HG02678 (cell line): ENCODE measurements at regions not wholly inside any gene's neighbourhood (a gene's known extent, or its start where the extent isn't known, plus 50 kb on each side); places are given as distances from the start of the nearest gene placed in this dataset.
"Not testable (repeated sequence)": the region's sequence is repeated elsewhere in the genome, so short reads cannot be mapped to it uniquely, and the experiment has no call there.

Experiments
- ATAC-seq: cut with Tn5 transposase; IDR thresholded peaks from one replicate; pipeline ENCODE4 v1.9.1; 2021; ENCODE audit warnings: mild to moderate bottlenecking, moderate library complexity; ENCODE audit not compliant: unreplicated experiment

DNA sequence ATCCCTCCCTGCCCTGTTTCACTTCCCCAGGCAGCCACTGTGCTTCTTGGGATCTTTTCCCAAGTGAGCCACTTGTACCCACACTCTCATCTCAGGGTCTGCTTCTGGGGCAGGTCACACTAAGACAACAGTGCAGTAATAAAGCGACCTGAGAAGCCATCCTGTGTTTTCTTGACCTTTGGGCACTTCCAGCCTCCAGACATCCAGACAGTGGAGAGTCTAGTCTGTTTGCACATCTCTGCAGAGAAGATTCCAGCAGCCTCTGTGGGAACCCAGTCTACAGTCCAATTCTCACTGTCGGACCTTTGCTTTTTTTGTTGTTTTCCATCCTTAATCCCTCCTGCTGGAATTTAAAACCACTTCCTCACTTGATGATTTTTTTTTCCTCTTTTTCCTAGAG lies 50.3 kb upstream of the ATP6AP2 start:
- ATAC-seq, result no peak

- no peak for ATAC-seq
These were observed 53.2 kb upstream of the ATP6AP2 start for GRCh38 chrX:40527543-40527942.

GRCh38 chrX:40526412-40526811 lies 54.4 kb upstream of the ATP6AP2 start:
- ATAC-seq, result no peak

- ATAC-seq, result not testable (repeated sequence)
These were observed 54.9 kb upstream of the ATP6AP2 start for GRCh38 chrX:40525901-40526300.

GRCh38 chrX:40524423-40524822 lies 56.3 kb upstream of the ATP6AP2 start:
- no peak for ATAC-seq

DNA sequence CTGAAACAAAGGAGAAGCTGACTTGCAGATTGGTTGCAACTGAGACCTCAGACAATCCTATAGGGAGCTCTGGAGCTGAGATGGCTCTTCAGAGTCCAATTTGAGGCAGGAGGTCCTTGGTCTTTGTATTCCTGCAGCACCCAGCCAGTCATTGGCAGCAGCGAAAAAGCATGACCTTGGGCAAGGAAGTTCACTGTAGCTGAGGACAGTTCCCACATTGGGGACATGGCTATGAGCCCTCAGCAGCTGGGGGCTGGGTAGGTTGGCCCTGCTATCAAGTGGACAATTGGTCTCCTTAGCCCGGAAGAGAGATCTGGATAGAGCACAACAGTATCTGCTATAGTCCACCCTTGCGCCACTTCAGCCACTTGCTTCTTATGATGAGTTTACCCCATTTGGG lies 56.9 kb upstream of the ATP6AP2 start:
- no peak for ATAC-seq

GRCh38 chrX:40521868-40522450 lies 58.8 kb upstream of the ATP6AP2 start:
- no peak for ATAC-seq

DNA sequence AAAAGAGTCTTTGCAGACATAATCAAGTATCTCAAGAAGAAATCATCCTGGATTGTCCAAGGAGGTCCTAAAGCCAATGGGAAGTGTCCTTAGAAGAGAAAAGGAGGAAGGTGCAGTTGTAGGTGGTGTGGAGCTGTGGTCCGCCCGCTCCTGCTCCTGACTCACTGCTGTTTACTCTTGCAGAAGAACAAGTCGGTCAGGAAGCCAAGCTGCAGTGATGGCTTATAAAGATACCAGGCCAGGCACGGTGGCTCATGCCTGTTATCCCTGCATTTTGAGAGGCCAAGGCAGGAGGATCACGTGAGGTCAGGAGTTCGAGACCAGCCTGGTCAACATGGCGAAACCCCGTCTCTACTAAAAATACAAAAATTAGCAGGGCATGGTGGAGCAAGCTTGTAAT lies 66.4 kb upstream of the ATP6AP2 start:
- no peak for ATAC-seq

- ATAC-seq, result no peak
These were observed 66.9 kb upstream of the ATP6AP2 start for GRCh38 chrX:40513835-40514234.

GRCh38 chrX:40513012-40513411 lies 67.8 kb upstream of the ATP6AP2 start:
- ATAC-seq, result no peak

- ATAC-seq, result no peak
These were observed 69.5 kb upstream of the ATP6AP2 start for GRCh38 chrX:40511258-40511657.

DNA sequence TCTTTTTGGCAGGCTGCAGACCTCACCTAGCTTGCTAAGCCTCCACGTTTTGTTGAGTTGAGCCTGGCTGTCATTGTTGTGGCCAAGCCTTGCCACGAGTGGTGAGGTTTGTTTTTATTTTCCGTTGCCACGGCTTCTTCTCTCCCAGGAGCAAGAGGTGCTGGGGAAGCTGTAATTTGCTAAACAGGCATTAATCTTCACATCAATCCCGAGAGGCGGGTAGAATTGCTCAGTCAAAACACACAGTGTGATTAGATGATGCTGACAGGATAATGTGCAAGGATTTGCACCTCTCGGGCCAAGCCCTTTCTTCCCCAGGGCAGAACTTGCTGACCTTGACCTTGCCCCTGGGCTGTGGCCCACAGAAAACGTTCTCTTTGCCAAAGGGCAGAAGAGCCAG lies 72.2 kb upstream of the ATP6AP2 start:
- no peak for ATAC-seq

GRCh38 chrX:40506201-40506985 lies 74.4 kb upstream of the ATP6AP2 start:
- ATAC-seq, result no peak

- no peak for ATAC-seq
These were observed 75.8 kb upstream of the ATP6AP2 start for GRCh38 chrX:40504801-40505605.

- no peak for ATAC-seq
These were observed 77.7 kb upstream of the ATP6AP2 start for GRCh38 chrX:40503094-40503493.

DNA sequence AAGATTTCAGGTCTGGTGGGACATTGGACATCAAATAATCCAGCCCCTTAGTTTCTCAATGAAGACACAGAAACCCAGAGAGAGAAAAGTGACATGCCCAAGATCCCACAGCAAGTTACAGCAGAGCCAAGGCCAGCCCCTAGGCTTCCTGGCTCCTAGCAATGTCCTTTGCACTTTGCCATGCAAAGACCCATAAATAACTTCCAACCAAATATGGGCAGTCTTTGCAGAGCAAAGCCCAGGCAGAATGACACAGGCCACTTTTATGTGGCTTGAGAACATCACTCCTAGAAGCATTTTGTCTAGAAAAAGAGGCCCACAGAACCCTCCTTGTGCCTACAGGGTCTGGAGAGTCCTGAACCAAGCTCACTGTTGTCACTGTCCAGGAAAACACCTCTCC lies 78.1 kb upstream of the ATP6AP2 start:
- no peak for ATAC-seq

DNA sequence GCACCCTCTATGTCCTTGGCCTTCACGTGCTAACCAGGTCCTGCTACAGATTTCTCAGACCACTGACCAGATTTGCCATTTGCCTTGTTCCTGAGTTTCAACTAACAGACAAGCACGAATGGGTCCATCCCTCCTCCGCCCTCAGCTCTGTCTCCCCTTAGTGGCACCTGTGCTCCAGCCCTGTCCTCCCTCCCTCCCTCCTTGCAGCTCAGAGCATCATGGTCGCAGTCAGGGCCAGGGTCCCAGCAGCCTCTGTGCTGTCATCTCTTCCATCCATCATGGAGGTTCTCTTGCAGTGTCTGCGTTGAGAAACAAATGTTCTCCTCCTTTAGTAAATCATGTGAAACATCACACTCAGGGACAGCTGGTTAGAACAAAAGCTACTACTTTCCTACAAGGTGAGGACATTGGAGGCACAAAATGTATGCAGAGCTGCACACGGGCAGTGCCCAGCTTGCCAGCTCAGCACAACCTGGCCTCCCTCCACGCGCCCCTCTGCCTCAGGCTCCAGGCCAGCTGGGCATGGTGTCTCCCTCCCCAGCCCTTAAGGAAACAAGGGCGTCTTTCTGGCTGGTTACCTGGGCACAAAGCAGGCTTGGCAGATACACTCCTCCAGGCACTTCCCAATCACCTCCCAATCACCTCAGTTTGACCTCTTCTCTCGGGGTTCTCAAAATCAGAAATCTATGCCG lies 79.5 kb upstream of the ATP6AP2 start:
- no peak for ATAC-seq

GRCh38 chrX:40496728-40497127 lies 84.0 kb upstream of the ATP6AP2 start:
- ATAC-seq, result no peak

DNA sequence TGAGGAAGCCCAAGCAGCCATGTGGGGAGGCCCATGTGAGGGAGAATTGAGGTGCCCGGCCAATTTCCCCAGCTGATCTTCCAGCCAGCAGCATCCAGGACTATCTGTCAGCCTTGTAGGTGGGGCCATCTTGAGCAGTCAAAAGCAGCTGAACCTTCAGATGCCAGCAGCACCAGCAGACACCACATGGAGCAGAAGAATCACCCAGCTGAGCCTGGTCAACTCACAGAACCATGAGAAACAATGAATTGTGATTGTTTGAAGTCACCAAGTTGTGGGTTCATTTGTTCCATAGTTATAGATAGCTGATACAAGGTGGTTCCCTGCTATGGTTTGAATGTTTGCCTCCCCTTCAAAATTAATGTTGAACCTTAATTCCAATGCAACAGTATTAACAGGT lies 85.1 kb upstream of the ATP6AP2 start:
- no peak for ATAC-seq

GRCh38 chrX:40494005-40494404 lies 86.8 kb upstream of the ATP6AP2 start:
- no peak for ATAC-seq

DNA sequence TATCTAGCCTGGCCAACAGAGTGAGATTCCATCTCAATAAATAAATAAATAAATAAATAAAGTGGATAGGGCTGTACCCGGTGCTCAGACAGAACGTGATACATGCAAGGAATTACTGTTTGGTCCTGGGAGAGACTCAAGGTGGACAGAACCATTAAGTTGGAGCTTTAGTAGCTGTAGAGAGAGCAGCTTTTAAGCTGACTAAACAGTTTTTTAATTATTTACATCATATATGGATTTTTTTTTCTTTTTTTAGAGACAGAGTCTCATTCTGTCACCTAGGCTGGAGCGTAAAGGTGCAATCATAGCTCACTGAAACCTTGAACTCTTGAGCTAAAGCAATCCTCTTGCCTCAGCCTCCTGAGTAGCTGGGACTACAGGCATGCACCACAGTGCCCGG lies 92.5 kb upstream of the ATP6AP2 start:
- ATAC-seq, result no peak
